NT2/D1 (cell line): ENCODE measurements at regions not wholly inside any gene's neighbourhood (a gene's known extent, or its start where the extent isn't known, plus 50 kb on each side); places are given as distances from the start of the nearest gene placed in this dataset.
"Not testable (repeated sequence)": the region's sequence is repeated elsewhere in the genome, so short reads cannot be mapped to it uniquely, and the experiment has no call there.

Experiments used
- DNase-seq: peaks from one replicate; pipeline ENCODE4 v3.0.0-alpha.2; 2011; ENCODE audit warnings: low read depth, low spot score
- H3K27me3 ChIP-seq: 2 replicates; pipeline ENCODE4 v1.6.0; 2011; ENCODE audit warnings: mild to moderate bottlenecking; ENCODE audit not compliant: insufficient read length, insufficient read depth
- H3K36me3 ChIP-seq: 2 replicates; pipeline ENCODE4 v1.6.1; 2011; ENCODE audit warnings: mild to moderate bottlenecking, low read length, mixed read lengths; ENCODE audit not compliant: insufficient read depth, insufficient read length
- H3K4me1 ChIP-seq: 2 replicates; pipeline ENCODE4 v1.5.1; 2011; ENCODE audit not compliant: insufficient read depth, insufficient read length
- H3K4me3 ChIP-seq: 2 replicates; pipeline ENCODE4 v1.5.1; 2011; ENCODE audit warnings: low read depth; ENCODE audit not compliant: insufficient read length
- H3K9ac ChIP-seq: 2 replicates; pipeline ENCODE4 v1.6.0; 2011; ENCODE audit warnings: low read depth; ENCODE audit not compliant: insufficient read length
- H3K9me3 ChIP-seq: 2 replicates; pipeline ENCODE4 v1.5.1; 2011; ENCODE audit warnings: mild to moderate bottlenecking, low read length; ENCODE audit not compliant: insufficient read depth
- SUZ12 ChIP-seq: IDR thresholded peaks from 2 replicates; pipeline ENCODE4 v1.6.1; 2011; ENCODE audit not compliant: insufficient read length, insufficient read depth; ENCODE audit errors: extremely low read depth
- YY1 ChIP-seq: IDR thresholded peaks from 2 replicates; pipeline ENCODE4 v1.6.1; 2011; ENCODE audit not compliant: insufficient read length, insufficient read depth
- ZNF274 ChIP-seq: IDR thresholded peaks from 2 replicates; pipeline ENCODE4 v1.6.1; 2011; ENCODE audit warnings: mild to moderate bottlenecking, low read depth, low read length

- no peak for DNase-seq
- TF ChIP-seq ZNF274 = no peak
- no peak for TF ChIP-seq SUZ12
- no peak for TF ChIP-seq YY1
- Histone ChIP-seq H3K4me3 (no peak overlapping the region), H3K4me1 (no peaks in the 10 kb centered on the region), H3K27me3 (no peaks in the 10 kb centered on the region), H3K36me3 (no peaks in the 10 kb centered on the region), H3K9ac (no peak overlapping the region), H3K9me3 (no peaks in the 10 kb centered on the region)
These were observed 296.9 kb upstream of the TBL1XR1 start for GRCh38 chr3:177494216-177494615.

DNA sequence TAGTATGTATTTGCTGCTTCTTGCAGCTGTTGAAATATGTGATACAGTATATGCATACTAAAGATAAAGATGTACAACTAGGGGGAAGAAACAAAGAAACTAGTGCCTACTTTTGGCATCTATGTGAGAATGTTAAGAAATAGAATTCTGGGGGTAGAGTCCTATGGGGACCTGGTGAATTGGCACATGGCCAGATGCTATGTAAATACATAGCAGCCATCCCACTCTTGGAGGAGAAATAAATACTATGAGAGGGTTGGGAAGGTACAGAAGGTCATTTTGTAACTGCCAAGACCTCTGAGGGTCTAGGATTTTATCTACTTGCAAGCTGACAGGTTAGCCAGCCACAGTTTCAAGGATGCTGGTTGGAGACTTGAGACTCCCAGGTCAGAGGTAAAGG is 298.3 kb upstream of the TBL1XR1 start:
- Histone ChIP-seq H3K4me1 (no peaks in the 10 kb centered on the region), H3K9ac (no peak overlapping the region), H3K36me3 (no peaks in the 10 kb centered on the region), H3K27me3 (no peaks in the 10 kb centered on the region), H3K9me3 (no peaks in the 10 kb centered on the region), H3K4me3 (no peak overlapping the region)
- no peak for TF ChIP-seq YY1
- TF ChIP-seq SUZ12 = no peak
- TF ChIP-seq ZNF274 = no peak
- no peak for DNase-seq

GRCh38 chr3:177498037-177498857 is 301.0 kb upstream of the TBL1XR1 start:
- no peak for DNase-seq
- Histone ChIP-seq H3K4me3 (no peak overlapping the region), H3K9me3 (no peaks in the 10 kb centered on the region), H3K36me3 (no peaks in the 10 kb centered on the region), H3K27me3 (no peaks in the 10 kb centered on the region), H3K4me1 (no peaks in the 10 kb centered on the region), H3K9ac (no peak overlapping the region)
- TF ChIP-seq SUZ12 (no peak), YY1 (no peak), ZNF274 (no peak)

DNA sequence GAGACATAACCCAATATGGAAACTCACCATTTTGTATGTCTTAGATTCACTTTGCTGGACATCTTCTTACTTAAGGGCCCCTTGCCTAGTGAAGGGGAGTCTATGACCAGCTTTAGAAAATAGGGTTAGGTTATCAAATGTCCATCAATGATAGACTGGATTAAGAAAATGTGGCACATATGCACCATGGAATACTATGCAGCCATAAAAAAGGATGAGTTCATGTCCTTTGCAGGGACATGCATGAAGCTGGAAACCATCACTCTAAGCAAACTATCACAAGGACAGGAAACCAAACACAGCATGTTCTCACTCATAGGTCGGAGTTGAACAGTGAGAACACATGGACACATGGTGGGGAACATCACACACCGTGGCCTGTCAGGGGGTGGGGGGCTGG is 301.8 kb upstream of the TBL1XR1 start:
- not testable (repeated sequence) for H3K4me1 ChIP-seq, H3K9ac ChIP-seq, H3K9me3 ChIP-seq, H3K36me3 ChIP-seq, DNase-seq, H3K4me3 ChIP-seq, H3K27me3 ChIP-seq

DNA sequence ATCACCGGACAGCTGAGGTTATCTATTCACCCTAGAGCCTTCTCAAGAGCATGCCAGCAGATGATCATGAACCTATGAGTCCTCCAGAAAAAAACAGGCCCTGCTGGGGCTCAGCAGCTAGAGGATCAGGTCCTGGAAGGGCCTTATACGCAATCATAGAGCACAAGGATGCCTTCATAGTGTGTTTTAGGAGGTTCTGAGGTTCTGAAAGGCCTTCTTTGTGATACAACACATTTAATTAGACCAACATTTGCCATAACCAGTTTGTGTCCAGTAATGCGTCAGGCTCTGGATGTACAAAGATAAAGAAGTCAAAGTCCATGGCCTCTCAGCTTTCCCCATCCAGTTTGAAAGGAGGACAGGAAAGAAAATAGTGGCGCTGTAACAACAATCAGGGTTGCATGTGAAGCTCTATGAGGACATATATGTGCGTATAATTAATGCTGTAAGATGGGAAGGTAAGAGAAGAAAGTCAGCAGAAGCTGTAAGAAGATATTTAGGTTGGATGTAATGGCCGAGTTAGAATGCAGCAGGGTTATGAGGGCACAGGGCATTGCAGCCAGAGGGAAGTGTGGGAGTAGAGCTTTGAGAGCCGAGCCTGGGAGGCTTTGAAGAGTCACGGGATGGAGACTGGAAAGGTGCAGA is 302.6 kb upstream of the TBL1XR1 start:
- Histone ChIP-seq H3K27me3 (no peaks in the 10 kb centered on the region), H3K9me3 (no peaks in the 10 kb centered on the region), H3K4me1 (no peaks in the 10 kb centered on the region), H3K36me3 (no peaks in the 10 kb centered on the region), H3K9ac (no peak overlapping the region), H3K4me3 (no peak overlapping the region)
- TF ChIP-seq YY1 (no peak), ZNF274 (no peak), SUZ12 (no peak)
- no peak for DNase-seq

- H3K4me1 ChIP-seq = no peaks in the 10 kb centered on the region
- no peaks in the 10 kb centered on the region for H3K27me3 ChIP-seq
- TF ChIP-seq ZNF274 (no peak), SUZ12 (no peak), YY1 (no peak)
- H3K4me3 ChIP-seq = no peak overlapping the region
- no peaks in the 10 kb centered on the region for H3K9me3 ChIP-seq
- no peak for DNase-seq
- H3K9ac ChIP-seq = no peak overlapping the region
- H3K36me3 ChIP-seq = no peaks in the 10 kb centered on the region
These were observed 313.5 kb upstream of the TBL1XR1 start for GRCh38 chr3:177510693-177511216.

DNA sequence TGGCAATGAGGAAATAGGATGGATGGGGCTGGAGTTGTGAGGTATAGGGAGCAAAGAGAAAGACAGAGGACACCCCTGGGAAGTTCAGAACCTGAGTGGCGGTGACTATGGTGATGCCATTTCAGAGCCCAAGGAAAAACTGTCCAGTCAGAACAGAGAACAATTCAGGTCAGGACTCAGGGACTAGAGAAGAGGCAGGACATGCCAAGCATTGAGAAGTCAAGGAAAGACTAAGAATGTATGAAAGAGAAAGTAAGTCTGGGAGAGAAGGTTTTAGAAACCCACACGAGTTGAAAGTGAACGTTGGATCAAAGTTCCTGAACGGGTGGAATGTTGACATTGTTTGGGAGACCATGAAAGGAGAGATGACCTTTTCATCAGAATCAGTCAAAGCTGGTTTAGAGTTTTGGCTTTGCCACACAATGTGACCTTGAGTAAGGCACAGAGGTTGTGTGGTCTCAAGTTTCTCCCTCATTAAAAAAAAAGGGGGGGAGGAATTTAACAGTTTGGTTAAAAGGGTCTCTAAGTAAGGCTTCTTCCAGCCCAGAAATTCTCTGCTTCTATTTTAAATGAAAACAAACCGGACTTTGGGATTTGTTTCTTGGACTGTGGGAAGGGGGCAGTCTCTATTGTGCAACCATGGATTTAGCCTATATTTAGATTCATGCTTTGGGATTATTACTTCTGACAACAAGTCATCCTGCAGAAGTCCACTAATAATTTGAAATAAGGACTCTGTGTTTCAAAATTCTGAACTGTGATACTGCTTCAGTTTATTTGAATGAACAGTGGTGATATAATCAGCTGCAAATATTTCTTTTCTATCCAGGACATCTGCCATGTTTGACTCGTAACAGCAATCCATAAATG is 315.9 kb upstream of the TBL1XR1 start:
- Histone ChIP-seq H3K27me3 (no peaks in the 10 kb centered on the region), H3K9ac (no peak overlapping the region), H3K36me3 (no peaks in the 10 kb centered on the region), H3K4me3 (no peak overlapping the region), H3K9me3 (no peaks in the 10 kb centered on the region), H3K4me1 (no peaks in the 10 kb centered on the region)
- no peak for TF ChIP-seq SUZ12
- TF ChIP-seq ZNF274 = no peak
- TF ChIP-seq YY1 = no peak
- DNase-seq = no peak
